ENCODE measurements at regions not wholly inside any gene's neighbourhood (a gene's known extent, or its start where the extent isn't known, plus 50 kb on each side); places are given as distances from the start of the nearest gene placed in this dataset.

DNA sequence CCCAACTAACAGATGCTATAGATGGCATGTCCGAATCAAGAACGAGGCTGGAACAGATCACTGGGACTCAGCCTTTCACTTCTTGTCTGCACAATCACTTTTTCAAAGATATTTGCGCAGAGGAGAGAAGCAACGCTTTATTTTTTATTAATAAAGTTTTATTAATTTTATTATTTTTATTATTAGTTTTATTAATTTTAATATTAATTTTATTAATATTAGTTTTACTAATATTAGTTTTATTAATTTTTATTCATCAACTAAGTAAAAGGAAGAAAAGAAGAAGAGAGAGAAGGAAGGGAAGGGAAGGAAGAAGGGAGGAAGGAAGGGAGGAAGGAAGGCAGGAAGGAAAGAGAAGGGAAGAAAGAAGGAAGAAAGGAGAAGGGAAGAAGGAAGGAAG, 236.4 kb upstream of the HHIP start:
- no peak for DNase-seq
- Histone ChIP-seq H2AK5ac (ENCODE audit: insufficient read length, low read length) (no peak overlapping the region), H3K4ac (ENCODE audit: low read depth, low read length) (no peak overlapping the region), H2AFZ (ENCODE audit: low read length) (no peak overlapping the region), H3K79me1 (ENCODE audit: insufficient read depth, low read depth, low read length, poor library complexity, severe bottlenecking) (no peaks in the 10 kb centered on the region), H3K4me2 (ENCODE audit: insufficient read depth, insufficient read length, low read length) (no peak overlapping the region), H2BK15ac (ENCODE audit: low read depth, low read length) (no peak overlapping the region), H3K18ac (ENCODE audit: insufficient read length, low read depth, low read length) (no peak overlapping the region), H3K9me3 (ENCODE audit: control insufficient read depth, low read depth, low read length) (no peaks in the 10 kb centered on the region), H2BK5ac (ENCODE audit: insufficient read length, low read length) (no peak overlapping the region), H2BK12ac (ENCODE audit: insufficient read length, low read depth, low read length) (no peak overlapping the region), H3K9ac (ENCODE audit: extremely low read depth, insufficient read length, low read length) (no peak overlapping the region), H4K91ac (ENCODE audit: insufficient read length, low read depth, low read length) (no peak overlapping the region), H3K79me2 (ENCODE audit: insufficient read depth, low read length) (no peaks in the 10 kb centered on the region), H3K14ac (ENCODE audit: insufficient read depth, low read length) (no peak overlapping the region), H3K23me2 (ENCODE audit: insufficient read length, low read depth, low read length, poor library complexity, severe bottlenecking) (no peaks in the 10 kb centered on the region), H4K5ac (ENCODE audit: insufficient read length, low read depth, low read length) (no peak overlapping the region), H2BK120ac (ENCODE audit: low read depth, low read length, poor library complexity, severe bottlenecking) (no peak overlapping the region), H2BK20ac (ENCODE audit: low read depth, low read length, poor library complexity, severe bottlenecking) (no peak overlapping the region), H3K27me3 (ENCODE audit: insufficient read depth, low read length) (no peaks in the 10 kb centered on the region), H3T11ph (ENCODE audit: low read length) (no peak overlapping the region), H3K56ac (ENCODE audit: insufficient read length, low read depth, low read length) (no peak overlapping the region), H3K27ac (ENCODE audit: insufficient read length, low read depth, low read length) (no peak overlapping the region), H4K8ac (replicated peaks; ENCODE audit: insufficient read length, low read depth, low read length) (no peak overlapping the region), H3K4me1 (ENCODE audit: insufficient read depth, low read length) (no peaks in the 10 kb centered on the region), H3K23ac (ENCODE audit: insufficient read length, low read depth, low read length) (no peak overlapping the region), H4K20me1 (ENCODE audit: control insufficient read depth, insufficient read depth, insufficient read length) (no peaks in the 10 kb centered on the region)
- WGBS (ENCODE audit: extremely low coverage, insufficient read length, low lambda C conversion rate) = no CpG with 5 or more reads among the region's 4 CpGs
- Mint-ChIP-seq H3K9me3 (no peaks in the 10 kb centered on the region; a peak in 1 of 5 replicates), H3K27ac (no peak overlapping the region; a peak in 1 of 7 replicates), H3K36me3 (ENCODE audit: insufficient read depth in 1 of 3, low read depth in 3 of 3) (no peaks in the 10 kb centered on the region), H3K4me1 (peaks cover 0 to 3% of the 10 kb centered on the region in 2 experiments; a peak in 2 of 4 replicates), H3K27me3 (ENCODE audit: low read depth) (no peaks in the 10 kb centered on the region), H3K4me3 (no peak overlapping the region)
- TF ChIP-seq, protein P1, sequence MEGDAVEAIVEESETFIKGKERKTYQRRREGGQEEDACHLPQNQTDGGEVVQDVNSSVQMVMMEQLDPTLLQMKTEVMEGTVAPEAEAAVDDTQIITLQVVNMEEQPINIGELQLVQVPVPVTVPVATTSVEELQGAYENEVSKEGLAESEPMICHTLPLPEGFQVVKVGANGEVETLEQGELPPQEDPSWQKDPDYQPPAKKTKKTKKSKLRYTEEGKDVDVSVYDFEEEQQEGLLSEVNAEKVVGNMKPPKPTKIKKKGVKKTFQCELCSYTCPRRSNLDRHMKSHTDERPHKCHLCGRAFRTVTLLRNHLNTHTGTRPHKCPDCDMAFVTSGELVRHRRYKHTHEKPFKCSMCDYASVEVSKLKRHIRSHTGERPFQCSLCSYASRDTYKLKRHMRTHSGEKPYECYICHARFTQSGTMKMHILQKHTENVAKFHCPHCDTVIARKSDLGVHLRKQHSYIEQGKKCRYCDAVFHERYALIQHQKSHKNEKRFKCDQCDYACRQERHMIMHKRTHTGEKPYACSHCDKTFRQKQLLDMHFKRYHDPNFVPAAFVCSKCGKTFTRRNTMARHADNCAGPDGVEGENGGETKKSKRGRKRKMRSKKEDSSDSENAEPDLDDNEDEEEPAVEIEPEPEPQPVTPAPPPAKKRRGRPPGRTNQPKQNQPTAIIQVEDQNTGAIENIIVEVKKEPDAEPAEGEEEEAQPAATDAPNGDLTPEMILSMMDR (conservative IDR thresholded peaks at IDR 0.05) = no peak
